Sigmoid colon (tissue), 6 donors: ENCODE measurements at regions not wholly inside any gene's neighbourhood (a gene's known extent, or its start where the extent isn't known, plus 50 kb on each side); places are given as distances from the start of the nearest gene placed in this dataset.

ENCODE experiments used
- DNase-seq: peaks from one replicate; pipeline ENCODE4 v3.0.0-alpha.2; 2019
- H3K27ac ChIP-seq, 4 donors: fragments of 200-600 bp; sonication (generic); one replicate each; pipeline ENCODE4 v1.5.1; 2016 to 2019; ENCODE audit warnings: mild to moderate bottlenecking in 1 of 4
- H3K27me3 ChIP-seq, 3 donors: fragments of 200-600 bp; sonication (generic); one replicate each; pipeline ENCODE4 v1.5.1; 2019; ENCODE audit warnings: mild to moderate bottlenecking in 1 of 3
- H3K36me3 ChIP-seq, 4 donors: fragments of 200-600 bp; sonication (generic); one replicate each; pipeline ENCODE4 v1.5.1; 2016 to 2019
- H3K4me1 ChIP-seq, 4 donors: fragments of 200-600 bp; sonication (generic); one replicate each; pipeline ENCODE4 v1.5.1; 2017 to 2019
- H3K4me3 ChIP-seq, 4 donors: fragments of 200-600 bp; sonication (generic); one replicate each; pipeline ENCODE4 v1.5.1; 2017 to 2019; ENCODE audit warnings: mild to moderate bottlenecking in 2 of 4, moderate library complexity in 1 of 4
- H3K9me3 ChIP-seq, 4 donors: fragments of 200-600 bp in 3 of 4; sonication (generic) in 3 of 4; one replicate each; pipeline versions ENCODE4 v1.5.1 to v1.6.1; 2013 to 2019
- EP300 ChIP-seq, 4 donors: sonication (generic); formaldehyde crosslinking; IDR thresholded peaks; one replicate each; pipeline ENCODE4 v1.6.1; 2017; ENCODE audit warnings: antibody characterized with exemption in 4 of 4
- POLR2A ChIP-seq, 2 donors: fragments of 450-650 bp; IDR thresholded peaks; one replicate each; pipeline ENCODE4 v1.6.1; 2016; ENCODE audit warnings: antibody characterized with exemption in 2 of 2, mild to moderate bottlenecking in 2 of 2, moderate library complexity in 2 of 2
- POLR2AphosphoS5 ChIP-seq, 4 donors: sonication (generic); formaldehyde crosslinking; IDR thresholded peaks; one replicate each; pipeline ENCODE4 v1.6.1; 2017; ENCODE audit warnings: antibody characterized with exemption in 4 of 4
- WGBS, 2 donors: extraction: QIAGEN DNeasy Blood & Tissue Kit; methylation state at CpG; one replicate each; pipeline ENCODE4 v1.1.7; 2013; 5-methylcytosine and 5-hydroxymethylcytosine counted together
- intact Hi-C: fragments of 100-400 bp; cut with DNase I; formaldehyde crosslinking; loops from one replicate; pipeline ENCODE4 v1.15.1; 2023
- TF ChIP-seq, protein P1 (sequence below), 4 experiments: fragments of 450-650 bp in 3 of 4; fragments of 200-600 bp in 1 of 4; IDR thresholded peaks; one replicate each; pipeline ENCODE4 v1.5.1; 2016 to 2019; ENCODE audit warnings: antibody characterized with exemption in 4 of 4, mild to moderate bottlenecking in 3 of 4, moderate library complexity in 2 of 4
- donor health status: healthy with polysubstance abuse.
- donor health status: healthy.

GRCh38 chr20:60585651-60586050, 627.4 kb downstream of the CDH26 start:
- intact Hi-C loops, result no loop called here
- 73 to 74% methylated on average over 4 of the region's 4 CpGs for WGBS, 2 donors
- no peaks in the 10 kb centered on the region for H3K4me1 ChIP-seq
- no peak overlapping the region for H3K4me3 ChIP-seq
- H3K27ac ChIP-seq, result no peak overlapping the region
- TF ChIP-seq EP300 (IDR thresholded peaks at IDR 0.05) (no peak), POLR2AphosphoS5 (IDR thresholded peaks at IDR 0.05) (no peak), POLR2A (IDR thresholded peaks at IDR 0.05) (no peak)
- no peaks in the 10 kb centered on the region for H3K27me3 ChIP-seq
- H3K36me3 ChIP-seq, result no peaks in the 10 kb centered on the region
- no peak for DNase-seq
- H3K9me3 ChIP-seq, result no peaks in the 10 kb centered on the region

GRCh38 chr20:60586269-60587050, 628.2 kb downstream of the CDH26 start:
- Histone ChIP-seq H3K9me3 (no peaks in the 10 kb centered on the region), H3K27me3 (no peaks in the 10 kb centered on the region), H3K4me3 (no peak overlapping the region), H3K36me3 (no peaks in the 10 kb centered on the region), H3K4me1 (no peaks in the 10 kb centered on the region), H3K27ac (no peak overlapping the region)
- no peak for TF ChIP-seq EP300 (IDR thresholded peaks at IDR 0.05)
- TF ChIP-seq, protein P1, sequence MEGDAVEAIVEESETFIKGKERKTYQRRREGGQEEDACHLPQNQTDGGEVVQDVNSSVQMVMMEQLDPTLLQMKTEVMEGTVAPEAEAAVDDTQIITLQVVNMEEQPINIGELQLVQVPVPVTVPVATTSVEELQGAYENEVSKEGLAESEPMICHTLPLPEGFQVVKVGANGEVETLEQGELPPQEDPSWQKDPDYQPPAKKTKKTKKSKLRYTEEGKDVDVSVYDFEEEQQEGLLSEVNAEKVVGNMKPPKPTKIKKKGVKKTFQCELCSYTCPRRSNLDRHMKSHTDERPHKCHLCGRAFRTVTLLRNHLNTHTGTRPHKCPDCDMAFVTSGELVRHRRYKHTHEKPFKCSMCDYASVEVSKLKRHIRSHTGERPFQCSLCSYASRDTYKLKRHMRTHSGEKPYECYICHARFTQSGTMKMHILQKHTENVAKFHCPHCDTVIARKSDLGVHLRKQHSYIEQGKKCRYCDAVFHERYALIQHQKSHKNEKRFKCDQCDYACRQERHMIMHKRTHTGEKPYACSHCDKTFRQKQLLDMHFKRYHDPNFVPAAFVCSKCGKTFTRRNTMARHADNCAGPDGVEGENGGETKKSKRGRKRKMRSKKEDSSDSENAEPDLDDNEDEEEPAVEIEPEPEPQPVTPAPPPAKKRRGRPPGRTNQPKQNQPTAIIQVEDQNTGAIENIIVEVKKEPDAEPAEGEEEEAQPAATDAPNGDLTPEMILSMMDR (IDR thresholded peaks at IDR 0.05), result no peak
- TF ChIP-seq POLR2A (IDR thresholded peaks at IDR 0.05), result no peak
- TF ChIP-seq POLR2AphosphoS5 (IDR thresholded peaks at IDR 0.05), result no peak
- WGBS, 2 donors, result 59 to 65% methylated on average over 11 of the region's 11 CpGs
- no peak for DNase-seq
- intact Hi-C loops, result no loop called here

DNA sequence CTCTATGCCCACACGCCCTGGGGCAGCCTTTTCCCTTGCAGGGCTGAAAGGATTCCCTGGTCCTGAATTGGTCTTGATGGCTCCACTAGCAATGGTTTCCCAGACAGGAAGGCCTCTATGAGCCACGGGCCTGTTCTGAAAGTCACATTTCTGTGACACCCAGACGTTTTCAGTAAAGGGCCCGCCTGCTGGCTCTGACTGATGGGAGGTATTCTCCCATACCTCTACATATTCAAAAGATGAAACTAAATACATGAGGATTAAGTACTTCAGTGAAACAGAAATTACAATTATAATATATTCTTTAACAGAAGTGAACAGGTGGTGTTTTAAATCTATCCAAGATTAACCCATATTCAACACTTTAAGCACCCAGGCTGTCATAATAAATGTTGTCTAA, 629.8 kb downstream of the CDH26 start:
- no peak overlapping the region for H3K27ac ChIP-seq
- H3K27me3 ChIP-seq, result no peaks in the 10 kb centered on the region
- no peaks in the 10 kb centered on the region for H3K4me1 ChIP-seq
- H3K9me3 ChIP-seq, result no peaks in the 10 kb centered on the region
- H3K36me3 ChIP-seq, result no peaks in the 10 kb centered on the region
- intact Hi-C loops, result no loop called here
- H3K4me3 ChIP-seq, result no peak overlapping the region
- no peak for DNase-seq
- TF ChIP-seq POLR2A (IDR thresholded peaks at IDR 0.05), result no peak
- TF ChIP-seq EP300 (IDR thresholded peaks at IDR 0.05), result no peak
- TF ChIP-seq, protein P1 (IDR thresholded peaks at IDR 0.05), result no peak
- 67 to 84% methylated on average over 4 of the region's 4 CpGs for whole genome bisulfite sequencing, 2 donors

- WGBS, 2 donors, result 15 to 22% methylated on average over 3 of the region's 3 CpGs
- TF ChIP-seq EP300 (IDR thresholded peaks at IDR 0.05) (no peak), POLR2AphosphoS5 (IDR thresholded peaks at IDR 0.05) (no peak), POLR2A (IDR thresholded peaks at IDR 0.05) (no peak)
- TF ChIP-seq, protein P1 (IDR thresholded peaks at IDR 0.05), result no peak
- Histone ChIP-seq H3K4me1 (no peaks in the 10 kb centered on the region), H3K27ac (no peak overlapping the region), H3K9me3 (no peaks in the 10 kb centered on the region), H3K36me3 (no peaks in the 10 kb centered on the region), H3K4me3 (no peak overlapping the region), H3K27me3 (no peaks in the 10 kb centered on the region)
- DNase-seq, result no peak
- intact Hi-C loops, result no loop called here
Observed at GRCh38 chr20:60589623-60590022, 631.4 kb downstream of the CDH26 start.

- WGBS, 2 donors, result 68 to 72% methylated on average over 6 of the region's 6 CpGs
- no peak overlapping the region for H3K4me3 ChIP-seq
- H3K4me1 ChIP-seq, result no peaks in the 10 kb centered on the region
- DNase-seq, result no peak
- intact Hi-C loops, result no loop called here
- H3K36me3 ChIP-seq, result no peaks in the 10 kb centered on the region
- H3K9me3 ChIP-seq, result no peaks in the 10 kb centered on the region
- TF ChIP-seq POLR2AphosphoS5 (IDR thresholded peaks at IDR 0.05) (no peak), EP300 (IDR thresholded peaks at IDR 0.05) (no peak), POLR2A (IDR thresholded peaks at IDR 0.05) (no peak)
- TF ChIP-seq, protein P1 (IDR thresholded peaks at IDR 0.05), result no peak
- H3K27me3 ChIP-seq, result no peaks in the 10 kb centered on the region
- no peak overlapping the region for H3K27ac ChIP-seq
Observed at GRCh38 chr20:60591172-60591799, 633.1 kb downstream of the CDH26 start.
